ENCODE measurements at regions not wholly inside any gene's neighbourhood (a gene's known extent, or its start where the extent isn't known, plus 50 kb on each side); places are given as distances from the start of the nearest gene placed in this dataset.

DNA sequence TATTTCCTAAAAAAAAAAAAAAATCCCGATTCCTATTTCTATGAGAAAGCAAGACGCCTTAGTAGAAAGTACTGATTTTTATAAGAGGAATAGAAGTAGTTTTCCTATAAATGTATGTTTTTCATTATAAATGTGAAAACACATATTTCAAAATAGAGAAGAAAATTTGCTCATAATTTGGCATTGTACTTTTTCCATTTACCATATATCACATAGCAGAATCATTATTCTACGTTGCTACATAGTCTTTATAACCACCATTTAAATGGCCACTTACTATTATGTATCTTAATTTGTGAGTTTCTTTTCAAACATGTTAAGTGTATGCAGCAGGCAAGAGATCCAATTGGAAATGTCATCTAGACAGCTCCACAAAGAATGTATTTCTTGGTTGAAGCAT lies 99.0 kb downstream of the CCDC34 start:
- TF ChIP-seq POLR2A (IDR thresholded peaks at IDR 0.05; ENCODE audit: low read depth, low read length) = no peak
- no peak for TF ChIP-seq POLR2AphosphoS5 (IDR thresholded peaks at IDR 0.05; ENCODE audit: low read depth, low read length)
- no peak for TF ChIP-seq TAF1 (IDR thresholded peaks at IDR 0.05; ENCODE audit: low read depth, low read length)
- no peak for TF ChIP-seq SPI1 (IDR thresholded peaks at IDR 0.05; ENCODE audit: low read depth, low read length)
- no peak for TF ChIP-seq POU2F2 (IDR thresholded peaks at IDR 0.05; ENCODE audit: low read depth, low read length)
- TF ChIP-seq PAX5 (IDR thresholded peaks at IDR 0.05; ENCODE audit: insufficient read depth, low read length, severe bottlenecking) = no peak

Measured in GM12891 (cell line).